Renal cortical epithelial cell (primary cell): ENCODE measurements at regions not wholly inside any gene's neighbourhood (a gene's known extent, or its start where the extent isn't known, plus 50 kb on each side); places are given as distances from the start of the nearest gene placed in this dataset.
"Not testable (repeated sequence)": the region's sequence is repeated elsewhere in the genome, so short reads cannot be mapped to it uniquely, and the experiment has no call there.

Experiments
- DNase-seq: peaks from one replicate; pipeline ENCODE4 v3.0.0-alpha.2; 2011; ENCODE audit warnings: low read depth

DNA sequence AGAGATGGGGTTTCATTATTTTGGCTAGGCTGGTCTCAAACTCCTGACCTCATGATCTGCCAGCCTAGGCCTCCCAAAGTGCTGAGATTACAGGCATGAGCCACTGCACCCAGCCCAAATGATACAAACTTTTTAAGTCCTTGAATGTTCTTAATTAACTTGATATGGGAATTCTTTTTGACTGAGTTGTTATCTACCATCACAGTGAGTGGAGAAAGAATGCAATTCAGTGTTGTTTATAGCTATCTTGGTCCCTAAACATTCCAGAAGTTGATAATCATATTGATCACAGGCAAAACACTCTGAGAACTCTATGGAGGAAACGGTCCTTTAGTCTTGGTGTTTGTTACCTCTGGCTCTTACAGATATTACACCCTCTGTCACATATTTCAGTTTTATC, 1072.5 kb downstream of the SUCLG1 start:
- DNase-seq = no peak

DNA sequence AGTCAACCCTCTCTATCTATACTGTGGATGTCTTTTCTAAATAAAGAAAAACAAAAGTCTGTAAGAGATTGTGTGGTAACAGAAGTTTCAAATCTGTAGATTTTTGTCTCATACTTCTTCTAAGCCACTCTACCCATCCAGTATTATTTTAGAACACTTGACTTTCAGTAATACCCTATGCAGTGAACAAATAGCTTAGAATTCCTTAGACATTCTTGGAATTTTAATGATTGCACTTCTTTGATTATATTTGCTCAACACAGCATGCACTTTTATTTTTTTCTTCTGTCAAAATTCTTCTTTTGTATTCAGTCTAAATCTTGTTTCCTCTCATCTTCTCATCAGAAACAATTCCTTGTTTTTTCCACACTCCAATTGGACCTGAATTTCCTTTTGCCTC, 1080.2 kb downstream of the SUCLG1 start:
- no peak for DNase-seq

DNA sequence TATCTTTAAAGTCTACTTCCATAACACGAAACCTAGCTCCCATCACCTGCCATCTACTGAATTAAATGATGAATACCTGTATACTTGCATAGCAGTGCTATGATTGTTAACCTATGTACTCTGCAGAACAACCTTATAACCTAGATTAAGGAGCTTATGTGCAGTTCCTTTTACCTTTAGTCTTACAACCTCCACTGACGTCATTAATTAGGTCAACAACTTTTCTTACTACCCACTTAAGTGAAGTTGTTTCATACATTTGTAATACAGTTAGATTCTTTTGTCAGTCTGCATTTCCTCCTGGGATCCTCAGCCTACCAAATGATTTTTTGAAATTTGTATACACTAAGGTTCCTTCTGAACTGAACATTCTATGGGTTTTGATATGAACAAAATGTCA, 1082.3 kb downstream of the SUCLG1 start:
- no peak for DNase-seq

DNA sequence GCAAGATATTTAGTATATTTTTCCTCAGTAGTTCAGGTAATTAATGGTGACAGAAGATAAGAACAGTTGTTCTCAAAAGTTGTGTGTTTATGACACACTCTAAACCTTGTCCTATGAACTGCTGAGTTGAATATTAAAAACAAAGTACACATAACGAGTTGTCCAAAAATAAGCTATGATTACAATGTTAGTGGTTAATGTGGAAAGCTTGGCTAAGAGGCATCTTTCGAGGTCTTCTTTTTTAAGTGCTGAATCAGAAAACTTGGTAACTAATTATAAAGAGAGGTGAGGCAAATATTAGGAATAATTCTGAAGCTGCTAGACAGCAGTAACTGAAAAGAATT, 1088.7 kb downstream of the SUCLG1 start:
- no peak for DNase-seq

DNA sequence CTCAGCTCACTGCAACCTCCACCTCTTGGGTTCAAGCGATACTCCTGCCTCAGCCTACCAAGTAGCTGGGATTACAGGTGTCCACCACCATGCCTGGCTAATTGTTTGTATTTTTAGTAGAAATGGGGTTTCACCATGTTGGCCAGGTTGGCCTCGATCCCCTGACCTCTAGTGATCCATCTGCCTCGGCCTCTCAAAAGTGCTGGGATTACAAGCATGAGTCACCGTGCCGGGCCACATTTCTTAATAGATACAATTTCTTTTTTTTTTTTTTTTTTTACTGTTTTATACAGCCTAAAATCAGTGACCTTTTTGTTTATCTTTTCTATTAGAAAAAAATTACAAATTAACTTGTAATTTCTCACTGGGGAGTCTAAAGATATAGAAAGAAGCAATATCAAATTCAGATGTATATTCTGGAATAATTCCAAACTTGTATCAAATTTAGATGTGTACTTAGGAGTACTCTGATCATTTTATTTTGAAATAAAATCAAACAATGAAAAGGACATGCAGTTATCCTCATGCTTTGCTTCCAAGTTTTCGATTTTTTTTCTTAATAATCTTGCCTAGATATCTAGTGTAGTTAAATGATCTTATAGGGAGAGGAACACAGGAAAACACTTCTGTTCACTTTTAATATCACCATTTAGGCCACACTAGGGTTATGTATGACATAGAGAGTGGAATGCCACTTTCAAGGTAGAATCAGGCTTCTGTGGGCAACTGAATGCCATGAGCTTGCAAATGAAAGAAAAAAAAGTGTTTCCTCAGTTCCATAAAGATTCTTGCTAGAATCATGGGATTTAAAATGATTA, 1089.3 kb downstream of the SUCLG1 start:
- no peak for DNase-seq

DNA sequence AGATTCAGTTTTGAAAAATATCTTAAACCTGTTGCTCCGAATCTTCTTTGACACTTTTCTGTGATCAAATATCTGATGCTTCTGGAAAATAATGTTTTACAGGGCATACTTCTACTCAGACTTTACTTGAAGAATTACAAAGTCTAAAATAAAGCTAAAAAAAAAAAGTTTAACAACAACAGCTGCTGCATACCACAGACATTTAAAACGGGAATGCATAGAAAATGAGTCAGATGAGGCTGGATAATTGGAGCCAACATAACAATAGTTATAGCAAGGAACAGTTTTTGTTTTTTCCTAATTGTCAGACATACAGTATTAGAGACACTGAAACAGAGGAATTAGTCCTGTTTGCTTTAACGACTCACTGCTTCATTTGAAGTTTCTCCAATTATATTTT, 1090.2 kb downstream of the SUCLG1 start:
- DNase-seq = no peak

DNA sequence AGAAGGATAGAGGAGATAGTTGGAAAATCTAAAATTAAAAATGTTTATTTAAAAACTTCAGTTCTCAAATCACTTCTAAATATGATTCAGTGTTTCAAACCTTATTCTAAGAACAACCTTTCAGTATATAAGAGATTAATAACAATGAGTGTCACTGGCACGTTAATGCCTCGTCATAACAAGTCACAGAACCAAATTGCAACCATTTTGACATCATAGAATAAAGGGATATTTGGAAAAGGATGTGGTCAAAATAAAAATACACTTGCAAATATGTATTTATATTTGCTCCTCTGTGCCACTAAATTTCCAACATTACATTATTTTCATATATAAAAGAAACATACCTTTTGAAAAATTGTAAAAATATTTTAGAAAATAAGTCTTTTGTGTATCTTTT, 1090.6 kb downstream of the SUCLG1 start:
- DNase-seq = no peak

DNA sequence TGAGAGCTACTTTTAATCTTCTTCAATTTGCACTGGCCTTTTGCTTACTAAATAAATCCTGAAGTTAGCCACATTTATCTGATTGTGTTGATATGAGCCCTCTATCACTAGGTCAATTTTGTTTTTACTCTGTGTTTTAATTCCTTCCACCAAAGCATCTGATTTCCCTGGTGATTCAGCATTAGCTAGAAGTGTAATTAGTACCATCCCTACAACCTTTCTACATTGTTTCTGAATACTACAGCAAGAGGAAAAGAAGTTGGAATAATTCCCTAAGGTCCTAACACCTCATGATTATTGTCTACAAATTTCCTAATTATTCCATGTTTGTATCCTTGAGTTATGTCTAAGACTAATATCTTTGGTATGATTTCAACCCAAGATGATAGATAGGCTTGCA, 1093.6 kb downstream of the SUCLG1 start:
- DNase-seq = no peak

DNA sequence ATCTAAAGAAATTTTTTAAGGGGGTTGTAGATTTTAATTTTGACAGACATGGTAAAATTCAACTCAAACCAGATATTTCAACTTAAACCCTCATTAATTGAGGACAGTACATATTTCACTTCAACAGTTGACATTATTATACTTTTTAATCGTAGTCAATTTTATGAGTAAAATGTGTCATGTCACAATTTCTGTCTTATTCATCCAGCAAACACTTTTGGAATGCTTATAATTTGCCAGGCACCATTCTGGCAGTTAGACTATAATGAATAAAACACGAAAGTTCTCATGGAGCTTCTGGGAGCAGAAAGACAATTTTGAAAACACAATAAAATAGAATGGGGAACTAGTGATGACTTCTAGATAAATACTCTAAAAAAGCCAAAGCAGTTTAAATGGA, 1094.8 kb downstream of the SUCLG1 start:
- no peak for DNase-seq

DNA sequence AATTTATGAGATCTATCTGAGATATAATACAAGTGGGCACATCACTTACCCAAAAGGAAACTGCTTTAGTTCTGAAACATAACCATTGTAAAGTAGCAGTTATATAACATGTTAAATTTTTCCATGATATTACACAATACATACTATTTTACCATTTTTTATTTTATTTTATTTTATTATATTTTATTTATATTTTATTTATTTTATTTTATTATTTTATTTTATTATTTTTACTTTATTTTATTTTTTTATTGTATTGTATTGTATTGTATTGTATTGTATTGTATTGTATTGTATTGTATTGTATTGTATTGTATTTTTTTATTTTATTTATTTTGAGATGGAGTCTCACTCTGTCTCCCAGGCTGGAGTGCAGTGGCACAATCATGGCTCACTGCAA, 1095.9 kb downstream of the SUCLG1 start:
- not testable (repeated sequence) for DNase-seq

DNA sequence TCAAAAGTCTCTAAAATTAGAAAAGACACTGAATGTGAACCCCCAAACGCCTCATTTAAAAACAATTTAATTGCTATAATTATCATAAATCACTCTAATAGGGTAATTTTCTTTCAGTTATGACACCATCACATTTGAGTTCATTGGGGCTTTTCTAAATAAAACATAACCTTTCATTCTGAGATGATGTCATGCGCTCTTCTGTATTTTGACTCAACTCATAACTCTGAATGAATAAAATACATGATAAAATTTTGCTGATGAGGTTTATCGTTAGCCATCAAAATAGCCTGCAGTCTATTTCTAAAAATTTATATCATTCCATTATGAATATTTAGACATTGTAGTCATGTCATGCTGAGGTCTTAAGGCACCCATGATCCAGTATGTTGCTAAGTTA, 1099.7 kb downstream of the SUCLG1 start:
- DNase-seq = no peak

DNA sequence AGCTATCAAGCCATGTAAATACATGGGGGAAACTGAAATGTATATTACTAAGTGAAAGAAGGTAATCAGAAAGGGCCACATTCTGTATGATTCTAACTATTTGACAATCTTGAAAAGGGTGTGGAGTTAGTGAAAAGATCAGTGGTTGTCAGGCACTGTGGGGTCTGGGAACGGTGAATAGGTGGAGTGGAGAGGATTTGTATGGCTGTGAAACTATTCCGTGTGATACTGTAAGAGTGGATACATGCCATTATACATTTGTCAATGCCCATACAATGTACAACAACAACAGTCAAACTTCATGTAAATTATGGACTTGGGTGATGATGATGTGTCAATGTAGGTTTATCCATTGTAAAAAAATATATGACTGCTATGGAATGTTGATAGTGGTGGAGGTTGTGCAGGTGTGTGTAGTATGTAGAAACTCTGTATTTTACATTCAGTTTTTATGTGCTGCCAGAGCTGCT, 1116.2 kb downstream of the SUCLG1 start:
- no peak for DNase-seq

DNA sequence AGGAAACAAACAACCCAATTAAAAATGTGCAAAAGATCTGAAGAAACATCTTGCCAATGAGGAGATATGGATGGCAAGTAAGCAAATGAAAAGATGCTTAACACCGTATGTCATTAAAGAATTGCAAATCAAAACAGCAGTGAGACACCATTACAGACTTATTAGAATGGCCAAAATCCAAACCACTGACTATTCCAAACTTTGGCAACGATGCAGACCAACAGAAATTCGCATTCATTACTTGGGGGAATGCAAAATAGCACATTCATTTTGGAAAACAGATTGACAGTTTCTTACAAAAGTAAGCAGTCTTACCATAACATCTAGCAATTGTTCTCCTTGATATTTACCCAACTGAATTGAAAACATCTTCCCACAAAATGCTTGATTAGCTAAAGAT, 1118.7 kb downstream of the SUCLG1 start:
- DNase-seq = no peak

DNA sequence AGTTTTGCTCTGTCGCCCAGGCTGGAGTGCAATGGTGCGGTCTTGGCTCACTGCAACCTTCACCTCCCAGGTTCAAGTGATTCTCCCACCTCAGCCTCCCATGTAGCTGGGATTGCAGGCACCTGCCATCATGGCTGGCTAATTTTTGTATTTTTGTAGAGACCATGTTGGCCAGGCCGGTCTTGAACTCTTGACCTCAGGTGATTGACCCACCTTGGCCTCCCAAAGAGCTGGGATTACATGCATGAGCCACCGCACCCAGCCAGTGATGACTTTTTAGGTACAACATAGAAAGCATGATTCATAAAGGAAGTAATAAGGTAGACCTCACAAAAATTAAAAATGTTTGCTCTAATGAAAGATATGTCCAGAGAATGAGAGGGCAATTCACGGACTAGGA, 1119.1 kb downstream of the SUCLG1 start:
- DNase-seq = not testable (repeated sequence)

DNA sequence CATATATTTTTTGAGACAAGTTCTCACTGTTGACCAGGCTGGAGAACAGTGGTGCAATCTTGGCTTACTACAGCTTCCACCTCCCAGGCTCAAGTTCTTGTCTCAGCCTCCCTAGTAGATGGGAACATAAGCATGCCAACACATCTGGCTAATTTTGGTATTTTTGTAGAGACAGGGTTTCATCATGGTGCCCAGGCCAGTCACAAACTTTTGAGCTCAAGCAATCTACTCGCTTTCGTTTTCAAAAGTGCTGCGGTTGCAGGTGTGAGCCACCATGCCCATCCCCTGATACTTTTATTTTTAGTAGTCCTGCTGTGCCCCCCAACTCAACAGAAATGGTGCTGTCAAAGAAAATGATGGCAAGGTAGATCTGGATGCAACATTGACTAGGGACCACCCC, 1127.3 kb downstream of the SUCLG1 start:
- no peak for DNase-seq

DNA sequence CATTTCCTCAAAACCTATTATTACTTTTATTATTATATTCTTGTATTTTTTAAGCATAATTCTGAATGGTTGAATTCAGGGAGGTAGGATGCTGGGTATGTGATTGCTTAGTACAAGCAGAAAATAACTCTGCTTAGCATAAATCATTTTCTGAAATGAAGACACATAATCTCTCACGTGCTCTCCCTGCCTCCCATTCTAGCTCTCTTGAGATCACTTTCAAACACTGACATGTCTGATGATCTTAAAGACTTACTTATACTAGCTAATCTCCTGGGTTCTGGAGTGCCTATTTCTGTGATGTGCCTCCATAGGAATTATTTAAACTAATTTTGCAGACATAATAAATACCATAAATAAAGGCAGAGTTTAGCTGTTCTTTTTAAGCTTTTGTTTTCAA, 1136.0 kb downstream of the SUCLG1 start:
- no peak for DNase-seq

DNA sequence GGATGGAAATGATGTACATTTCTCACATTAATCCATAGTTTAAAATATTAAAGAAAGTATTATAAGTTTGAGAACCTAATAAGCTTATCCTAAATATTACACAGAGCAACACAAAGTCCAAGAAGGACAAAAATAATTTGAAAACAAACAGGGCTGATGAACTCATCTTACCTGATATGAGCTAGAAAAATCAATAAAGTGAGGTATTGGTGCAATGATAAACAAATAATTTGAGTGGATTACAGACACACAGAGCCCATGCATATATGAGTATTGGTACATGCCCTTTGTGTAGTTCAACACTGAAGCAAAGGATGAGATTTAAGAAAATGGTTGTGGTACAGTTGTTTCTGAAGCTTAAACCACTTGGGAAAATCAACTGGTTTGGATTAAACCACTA, 1139.0 kb downstream of the SUCLG1 start:
- DNase-seq = no peak

DNA sequence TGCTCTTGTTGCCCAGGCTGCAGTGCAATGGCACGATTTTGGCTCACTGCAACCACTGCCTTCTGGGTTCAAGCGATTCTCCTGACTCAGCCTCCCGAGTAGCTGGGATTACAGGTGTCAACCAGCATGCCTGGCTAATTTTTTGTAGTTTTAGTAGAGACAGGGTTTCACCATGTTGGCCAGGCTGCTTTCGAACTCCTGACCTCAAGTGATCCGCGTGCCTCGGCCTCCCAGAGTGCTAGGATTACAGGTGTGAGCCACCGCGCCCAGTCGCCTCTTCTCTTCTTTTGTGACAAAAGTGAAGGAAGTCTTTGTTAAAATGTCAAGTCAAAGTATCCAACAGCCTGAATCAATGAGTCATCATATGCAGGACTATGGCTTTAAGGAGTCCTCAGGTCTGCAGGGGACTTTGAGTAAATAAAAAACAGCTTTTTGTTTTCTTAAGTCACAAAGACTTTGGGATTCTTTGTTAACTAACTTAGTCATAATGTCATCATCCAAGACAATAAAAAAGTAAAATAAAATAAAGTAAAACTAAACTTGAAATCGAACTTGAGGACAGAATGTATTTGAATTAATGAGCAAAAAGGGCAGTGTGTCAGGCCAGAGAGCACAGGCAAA, 1153.2 kb downstream of the SUCLG1 start:
- DNase-seq = peak; percentile 56

DNA sequence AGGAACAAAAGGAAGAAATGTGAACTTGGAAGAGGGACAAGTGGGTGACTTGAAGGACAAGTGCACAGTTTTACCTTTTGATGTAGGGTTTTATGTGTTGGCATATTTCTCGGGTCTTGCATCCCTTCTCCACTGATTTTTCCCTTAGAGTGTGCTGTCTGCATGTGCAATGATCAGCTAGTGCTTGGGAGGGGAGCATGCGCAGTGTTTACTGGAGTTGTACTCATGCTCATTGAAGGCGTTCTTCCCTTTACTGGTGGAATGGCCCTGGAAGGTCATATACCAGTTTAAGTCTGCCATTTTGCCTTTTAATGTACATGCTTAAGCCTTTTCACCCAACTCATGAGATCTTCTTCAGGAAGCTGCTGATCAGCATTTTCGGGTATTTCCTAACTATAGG, 1168.0 kb downstream of the SUCLG1 start:
- DNase-seq = no peak

DNA sequence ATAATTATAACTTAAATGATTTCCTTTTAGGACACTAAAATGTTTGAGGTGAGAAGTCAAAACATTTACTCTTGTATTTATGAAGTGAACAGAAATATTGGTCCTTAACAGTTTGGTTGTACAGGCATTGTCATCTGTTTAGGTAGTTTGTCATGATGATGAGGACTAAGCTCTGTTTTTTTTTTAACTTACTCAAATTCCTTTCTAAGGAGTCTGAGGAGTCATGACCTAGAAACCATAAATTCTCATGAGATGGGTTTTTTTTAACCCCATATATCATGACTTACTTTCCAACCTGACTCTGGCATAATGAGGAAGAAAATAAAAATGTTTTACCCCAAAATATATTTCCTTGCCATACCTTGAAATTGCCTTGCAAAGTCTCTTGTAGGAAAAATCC, 1176.2 kb downstream of the SUCLG1 start:
- no peak for DNase-seq

DNA sequence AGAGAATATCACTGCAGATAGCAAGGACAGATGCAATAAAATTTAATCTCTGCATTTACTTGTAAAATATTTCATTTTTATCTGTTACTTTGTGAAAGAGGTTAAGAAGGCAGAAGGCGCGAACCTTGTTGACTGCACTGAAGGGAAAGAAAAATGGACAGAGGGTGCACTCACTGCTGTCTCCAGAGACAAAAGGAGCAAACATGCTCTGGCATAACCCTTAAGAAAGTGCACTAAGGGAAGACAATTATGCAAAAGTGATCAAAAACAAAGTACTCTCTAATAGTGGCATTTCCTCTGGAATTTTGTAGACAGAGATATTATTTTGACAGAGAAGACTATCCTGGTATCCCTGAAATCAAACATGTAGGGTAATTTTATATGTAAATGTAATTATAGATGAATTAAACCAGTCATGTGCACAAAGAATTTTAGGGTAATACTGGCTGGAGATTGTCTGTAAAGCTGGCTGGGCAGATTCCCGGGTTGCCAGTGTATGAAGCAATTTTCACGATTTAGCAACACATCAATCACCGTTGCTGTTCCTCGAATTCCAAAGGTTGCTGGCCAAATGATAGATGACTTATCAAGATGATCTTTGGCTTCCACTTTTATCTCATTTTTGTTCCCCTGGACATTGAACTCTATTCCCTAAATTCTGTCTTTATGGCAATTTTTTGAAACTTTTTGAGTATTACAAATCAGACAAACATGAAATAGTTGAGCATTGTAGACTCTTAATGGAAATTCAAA, 1176.9 kb downstream of the SUCLG1 start:
- no peak for DNase-seq

DNA sequence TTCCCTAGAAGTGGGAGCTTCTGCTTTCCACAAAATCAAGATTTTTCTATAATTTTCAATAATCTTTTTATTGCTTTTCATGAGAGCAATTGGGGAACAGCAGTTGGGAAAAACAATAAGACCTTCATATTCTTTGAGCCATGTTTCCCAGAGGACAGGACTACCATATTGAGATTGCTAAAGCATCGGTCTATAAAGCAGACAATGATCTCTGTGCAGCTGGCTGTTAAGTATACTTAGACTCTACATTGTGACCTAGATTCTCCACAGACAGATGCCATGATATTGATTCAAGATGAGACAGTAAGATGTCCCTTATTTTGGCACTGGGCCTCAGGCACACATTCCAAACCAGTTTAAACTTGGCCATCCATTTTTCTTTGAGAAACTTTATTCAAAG, 1178.7 kb downstream of the SUCLG1 start:
- DNase-seq = no peak

DNA sequence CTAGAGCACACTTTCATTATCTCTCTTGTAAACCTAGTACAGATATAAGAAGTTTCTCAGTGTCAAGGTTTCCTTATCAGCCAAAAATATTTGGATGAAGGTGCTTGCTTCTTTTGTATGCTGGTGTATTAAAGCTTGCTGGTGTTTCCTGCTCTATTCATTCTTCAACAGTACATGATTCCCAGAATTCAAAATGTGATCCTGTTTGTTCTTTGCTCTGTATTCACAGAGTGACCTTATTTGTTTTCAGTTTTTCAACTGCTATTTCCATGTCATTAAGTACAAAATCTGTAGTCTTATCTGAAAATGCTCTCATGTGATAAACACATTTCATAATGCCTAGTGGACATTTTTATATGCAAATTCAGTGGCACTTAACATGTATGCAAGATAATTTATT, 1185.8 kb downstream of the SUCLG1 start:
- DNase-seq = no peak
